Adrenal gland (tissue), 5 donors: ENCODE measurements at regions not wholly inside any gene's neighbourhood (a gene's known extent, or its start where the extent isn't known, plus 50 kb on each side); places are given as distances from the start of the nearest gene placed in this dataset.

Experiments used
- POLR2A ChIP-seq, 2 donors: fragments of 450-650 bp; IDR thresholded peaks; one replicate each; pipeline ENCODE4 v1.6.1; 2017; ENCODE audit warnings: antibody characterized with exemption in 2 of 2, mild to moderate bottlenecking in 2 of 2, moderate library complexity in 1 of 2
- TF ChIP-seq, protein P1 (sequence below), 6 experiments: fragments of 450-650 bp in 4 of 6; fragments of 200-600 bp in 2 of 6; sonication (generic) in 1 of 6; IDR thresholded peaks; 1 replicate in 5 of 6; 2 replicates in 1 of 6; pipeline versions ENCODE4 v1.5.1 to v1.8.0; 2016 to 2021; ENCODE audit warnings: antibody characterized with exemption in 6 of 6, mild to moderate bottlenecking in 2 of 6, moderate library complexity in 1 of 6
- donor health status: DM: no; HTN: no; CAD: no.

DNA sequence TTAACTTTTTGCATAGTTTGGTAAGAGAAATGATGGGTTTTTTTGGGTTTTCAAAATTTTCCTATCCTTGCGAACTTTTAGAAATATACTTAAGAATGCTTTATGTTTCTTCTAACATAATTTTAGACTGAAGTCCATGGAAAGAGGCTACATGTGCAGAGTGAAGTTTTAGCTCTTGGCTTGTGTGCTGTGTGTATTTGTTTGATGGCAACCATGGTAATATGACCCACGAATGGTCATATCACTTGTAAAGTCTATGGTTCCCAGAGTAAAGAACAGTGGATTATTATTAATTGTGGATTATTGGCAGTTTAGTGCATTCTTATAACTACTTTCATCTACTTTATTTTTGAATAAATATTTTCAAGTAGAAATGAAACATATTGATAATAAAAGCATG is 124.0 kb upstream of the GOLGA6L4 start:
- TF ChIP-seq, protein P1, sequence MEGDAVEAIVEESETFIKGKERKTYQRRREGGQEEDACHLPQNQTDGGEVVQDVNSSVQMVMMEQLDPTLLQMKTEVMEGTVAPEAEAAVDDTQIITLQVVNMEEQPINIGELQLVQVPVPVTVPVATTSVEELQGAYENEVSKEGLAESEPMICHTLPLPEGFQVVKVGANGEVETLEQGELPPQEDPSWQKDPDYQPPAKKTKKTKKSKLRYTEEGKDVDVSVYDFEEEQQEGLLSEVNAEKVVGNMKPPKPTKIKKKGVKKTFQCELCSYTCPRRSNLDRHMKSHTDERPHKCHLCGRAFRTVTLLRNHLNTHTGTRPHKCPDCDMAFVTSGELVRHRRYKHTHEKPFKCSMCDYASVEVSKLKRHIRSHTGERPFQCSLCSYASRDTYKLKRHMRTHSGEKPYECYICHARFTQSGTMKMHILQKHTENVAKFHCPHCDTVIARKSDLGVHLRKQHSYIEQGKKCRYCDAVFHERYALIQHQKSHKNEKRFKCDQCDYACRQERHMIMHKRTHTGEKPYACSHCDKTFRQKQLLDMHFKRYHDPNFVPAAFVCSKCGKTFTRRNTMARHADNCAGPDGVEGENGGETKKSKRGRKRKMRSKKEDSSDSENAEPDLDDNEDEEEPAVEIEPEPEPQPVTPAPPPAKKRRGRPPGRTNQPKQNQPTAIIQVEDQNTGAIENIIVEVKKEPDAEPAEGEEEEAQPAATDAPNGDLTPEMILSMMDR (IDR thresholded peaks at IDR 0.05), result no peak
- TF ChIP-seq POLR2A (IDR thresholded peaks at IDR 0.05), result no peak
